GM13976 (cell line): ENCODE measurements at regions not wholly inside any gene's neighbourhood (a gene's known extent, or its start where the extent isn't known, plus 50 kb on each side); places are given as distances from the start of the nearest gene placed in this dataset.
A peak's percentile ranks its signal among the peaks of the same experiment; 100 is the strongest.
"Not testable (repeated sequence)": the region's sequence is repeated elsewhere in the genome, so short reads cannot be mapped to it uniquely, and the experiment has no call there.

ENCODE experiments used
- DNase-seq: peaks from one replicate; pipeline ENCODE4 v3.0.0; 2012; ENCODE audit warnings: low spot score
- in situ Hi-C: fragments of 300-500 bp; cut with MboI; formaldehyde crosslinking; loops from one replicate; pipeline ENCODE4 v1.12.0; 2022; ENCODE audit warnings: low sequenced_read_pairs, mixed read lengths, inconsistent platforms; ENCODE audit not compliant: unreplicated experiment
- TF ChIP-seq, protein P1 (sequence below): IDR thresholded peaks from 2 replicates; pipeline ENCODE4 v1.5.1; 2012; ENCODE audit warnings: borderline replicate concordance, mild to moderate bottlenecking; ENCODE audit not compliant: insufficient read depth; ENCODE audit errors: extremely low read depth, missing control alignments, control extremely low read depth

DNA sequence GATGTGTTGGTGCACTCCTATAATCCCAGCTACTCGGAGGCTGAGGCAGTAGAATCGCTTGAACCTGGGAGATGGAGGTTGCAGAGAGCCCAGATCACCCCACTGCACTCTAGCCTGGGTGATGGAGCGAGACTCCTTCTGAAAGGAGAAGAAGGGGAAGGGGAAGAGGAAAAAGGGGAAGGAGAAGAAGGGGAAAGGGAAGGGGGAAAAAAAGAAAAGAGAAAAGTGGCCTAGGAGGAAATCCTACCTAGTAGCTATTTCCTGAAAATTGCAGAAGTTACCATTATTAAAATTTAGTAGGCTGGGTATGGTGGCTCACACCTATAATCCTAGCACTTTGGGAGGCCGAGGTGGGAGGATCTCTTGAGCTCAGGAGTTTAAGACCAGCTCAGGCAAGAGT is 67.4 kb downstream of the ARRDC3 start:
- in situ Hi-C loops: no loop called here
- TF ChIP-seq, protein P1, sequence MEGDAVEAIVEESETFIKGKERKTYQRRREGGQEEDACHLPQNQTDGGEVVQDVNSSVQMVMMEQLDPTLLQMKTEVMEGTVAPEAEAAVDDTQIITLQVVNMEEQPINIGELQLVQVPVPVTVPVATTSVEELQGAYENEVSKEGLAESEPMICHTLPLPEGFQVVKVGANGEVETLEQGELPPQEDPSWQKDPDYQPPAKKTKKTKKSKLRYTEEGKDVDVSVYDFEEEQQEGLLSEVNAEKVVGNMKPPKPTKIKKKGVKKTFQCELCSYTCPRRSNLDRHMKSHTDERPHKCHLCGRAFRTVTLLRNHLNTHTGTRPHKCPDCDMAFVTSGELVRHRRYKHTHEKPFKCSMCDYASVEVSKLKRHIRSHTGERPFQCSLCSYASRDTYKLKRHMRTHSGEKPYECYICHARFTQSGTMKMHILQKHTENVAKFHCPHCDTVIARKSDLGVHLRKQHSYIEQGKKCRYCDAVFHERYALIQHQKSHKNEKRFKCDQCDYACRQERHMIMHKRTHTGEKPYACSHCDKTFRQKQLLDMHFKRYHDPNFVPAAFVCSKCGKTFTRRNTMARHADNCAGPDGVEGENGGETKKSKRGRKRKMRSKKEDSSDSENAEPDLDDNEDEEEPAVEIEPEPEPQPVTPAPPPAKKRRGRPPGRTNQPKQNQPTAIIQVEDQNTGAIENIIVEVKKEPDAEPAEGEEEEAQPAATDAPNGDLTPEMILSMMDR: no peak
- DNase-seq: no peak

DNA sequence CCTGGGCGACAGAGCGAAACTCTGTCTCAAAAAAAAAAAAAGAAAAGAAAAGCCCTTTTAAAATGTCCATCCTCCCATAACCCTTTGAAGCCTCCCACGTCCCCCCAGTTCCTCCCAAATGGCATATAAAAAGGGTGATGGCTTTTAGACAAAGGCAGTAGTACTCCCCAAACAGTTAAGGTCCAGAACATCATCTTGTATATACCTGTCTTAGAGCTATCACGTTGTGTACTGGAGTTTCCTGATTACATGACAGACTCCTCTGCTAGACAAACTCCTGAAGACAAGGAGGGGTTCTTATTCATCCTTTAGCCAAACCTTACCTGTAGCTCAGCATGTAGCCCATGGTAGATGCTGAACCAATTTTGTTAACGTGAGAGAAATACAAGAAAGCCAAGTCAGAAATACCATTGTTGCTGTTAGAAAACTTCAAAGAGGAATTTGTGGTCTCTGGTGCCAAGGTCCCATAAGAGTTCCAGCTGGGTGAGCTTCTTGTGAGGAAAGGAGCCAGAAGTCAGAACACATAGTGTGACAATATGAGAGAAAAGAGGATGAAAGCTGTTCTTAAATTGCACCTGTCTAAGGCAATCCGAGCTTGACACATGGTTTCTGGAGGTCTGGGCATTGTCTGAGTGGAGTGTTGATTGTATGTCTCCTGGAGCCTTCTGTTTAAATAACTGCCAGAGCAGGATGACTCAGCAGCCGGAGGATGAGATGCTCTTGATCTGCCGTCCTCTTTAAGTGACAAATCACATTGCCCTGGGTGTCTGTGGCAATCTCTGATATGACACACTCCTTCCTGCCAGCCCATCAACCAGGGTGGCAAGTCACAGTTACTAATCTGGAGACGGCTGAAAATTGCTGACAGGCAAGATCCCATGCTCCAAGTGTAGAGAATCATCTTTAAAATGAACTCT is 69.1 kb downstream of the ARRDC3 start:
- TF ChIP-seq, protein P1: no peak
- in situ Hi-C loops: no loop called here
- peak; percentile 36 for DNase-seq

DNA sequence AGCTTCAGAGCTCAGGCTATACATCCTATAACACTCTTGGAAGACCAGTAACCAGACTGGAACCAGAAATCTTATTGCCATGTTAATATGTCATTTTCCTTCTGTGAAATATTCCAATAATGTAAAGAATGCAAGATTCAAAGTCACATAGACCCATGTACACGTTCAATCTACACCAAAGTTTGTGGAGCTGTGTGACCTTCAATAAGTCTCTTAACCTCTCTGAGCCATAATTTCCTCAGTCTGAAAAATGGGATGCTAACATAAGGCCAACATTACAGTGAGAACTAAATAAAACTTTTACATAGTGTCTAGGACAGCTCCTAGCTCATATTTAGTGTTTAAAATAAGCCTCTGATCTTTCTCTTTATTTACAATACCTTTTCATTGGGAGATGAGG is 70.4 kb downstream of the ARRDC3 start:
- TF ChIP-seq, protein P1: no peak
- no peak for DNase-seq
- in situ Hi-C loops: no loop called here

DNA sequence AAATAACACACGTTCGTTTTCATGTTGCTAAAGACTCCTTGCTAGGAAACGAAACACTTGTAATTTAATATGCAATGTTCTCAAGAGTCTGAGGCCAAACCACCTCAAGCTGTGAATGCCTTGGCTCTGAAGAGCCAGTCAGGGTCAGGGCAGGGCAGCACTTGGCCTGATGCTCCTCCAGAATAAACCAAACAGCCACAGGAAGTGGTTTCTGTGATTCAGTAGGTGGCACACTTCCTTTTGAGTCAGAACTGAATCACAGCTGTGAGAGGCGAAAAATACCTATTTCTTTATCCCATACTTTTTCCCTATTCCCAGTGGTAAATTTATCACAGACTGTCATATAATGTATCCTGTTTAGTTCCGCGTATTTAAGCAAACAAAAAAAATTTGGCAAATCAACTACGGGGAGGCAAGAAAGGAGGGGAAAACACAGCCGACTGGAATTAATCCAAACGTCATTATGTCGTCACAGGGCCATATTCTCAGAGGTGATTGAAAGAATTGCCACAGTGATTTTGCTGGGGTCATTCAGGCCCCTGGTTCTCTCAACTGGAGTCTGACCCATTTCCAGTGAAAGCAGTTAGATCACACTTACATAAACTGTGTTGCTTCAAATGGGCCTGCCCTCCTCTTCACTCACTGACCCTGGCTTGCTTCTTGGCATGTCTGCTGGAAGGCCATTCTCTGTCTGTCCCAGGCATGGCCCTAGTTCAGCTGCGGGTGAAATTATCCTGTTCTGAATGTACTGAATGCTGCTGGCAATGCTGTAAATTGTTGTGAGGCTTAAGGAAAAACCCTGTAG is 71.2 kb downstream of the ARRDC3 start:
- DNase-seq: peak; percentile 44
- TF ChIP-seq, protein P1: peak; percentile 4
- in situ Hi-C loops: no loop called here

DNA sequence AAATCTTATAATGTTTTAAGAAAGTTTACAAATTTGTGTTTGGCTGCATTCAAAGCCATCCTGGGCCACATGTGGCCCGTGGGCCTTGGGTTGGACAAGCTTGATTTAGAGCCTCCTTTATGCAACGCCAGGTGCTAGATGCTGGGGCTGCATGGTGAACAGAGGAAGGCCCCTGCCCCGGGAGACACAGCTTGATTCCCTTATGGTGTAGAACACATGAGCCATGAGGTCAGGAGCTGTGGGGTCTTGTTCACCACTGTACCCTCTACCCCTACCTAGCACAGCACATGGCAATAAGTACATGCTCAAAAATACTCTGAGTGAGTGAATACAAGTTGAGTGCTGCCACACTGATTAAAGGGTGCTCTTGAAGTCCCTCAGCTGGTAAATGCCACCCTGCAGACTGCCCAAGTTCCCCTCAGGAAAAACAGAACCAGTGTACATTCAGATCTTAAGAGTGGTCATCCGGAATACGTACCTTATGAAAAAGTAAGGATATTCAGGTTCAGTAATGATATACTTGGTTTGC is 71.9 kb downstream of the ARRDC3 start:
- in situ Hi-C loops: no loop called here
- TF ChIP-seq, protein P1: no peak
- DNase-seq: no peak

DNA sequence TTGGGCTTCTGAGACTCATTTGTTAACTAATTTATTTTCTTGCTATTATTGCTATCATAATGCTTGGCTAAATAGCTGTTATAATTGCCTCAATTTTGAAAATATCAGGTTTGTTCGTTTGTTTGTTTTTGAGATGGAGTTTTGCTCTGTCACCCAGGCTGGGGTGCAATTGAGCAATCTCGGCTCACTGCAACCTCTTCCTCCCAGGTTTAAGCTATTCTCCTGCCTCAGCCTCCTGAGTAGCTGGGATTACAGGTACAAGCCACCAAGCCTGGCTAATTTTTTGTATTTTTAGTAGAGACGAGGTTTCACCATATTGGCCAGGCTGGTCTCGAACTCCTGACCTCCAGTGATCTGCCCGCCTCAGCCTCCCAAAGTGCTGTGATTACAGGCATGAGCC is 75.0 kb downstream of the ARRDC3 start:
- DNase-seq, in situ Hi-C loops: not testable (repeated sequence)
